BLaER1 treated with 17β-estradiol and CSF1 and Interleukin-3, amounts not matched to agents 10 nM and 100 nM (cell line): ENCODE measurements at regions not wholly inside any gene's neighbourhood (a gene's known extent, or its start where the extent isn't known, plus 50 kb on each side); places are given as distances from the start of the nearest gene placed in this dataset.

ENCODE experiments used
- H3K27ac ChIP-seq, 11 experiments: shearing (Covaris generic); formaldehyde crosslinking; 2 replicates each; pipeline ENCODE4 v1.8.1; 2022
- H3K27me3 ChIP-seq, 11 experiments: shearing (Covaris generic); formaldehyde crosslinking; 2 replicates each; pipeline ENCODE4 v1.8.1; 2022
- H3K36me3 ChIP-seq, 11 experiments: shearing (Covaris generic); formaldehyde crosslinking; 2 replicates each; pipeline ENCODE4 v1.8.1; 2022
- H3K4me1 ChIP-seq, 10 experiments: shearing (Covaris generic); formaldehyde crosslinking; 2 replicates each; pipeline ENCODE4 v1.8.1; 2022
- H3K4me2 ChIP-seq, 11 experiments: shearing (Covaris generic); formaldehyde crosslinking; 2 replicates each; pipeline ENCODE4 v1.8.1; 2022
- H3K4me3 ChIP-seq, 10 experiments: shearing (Covaris generic); formaldehyde crosslinking; 2 replicates each; pipeline ENCODE4 v1.8.1; 2022
- H3K9ac ChIP-seq, 11 experiments: shearing (Covaris generic); formaldehyde crosslinking; 2 replicates each; pipeline ENCODE4 v1.8.1; 2022
- H3K9me3 ChIP-seq, 11 experiments: shearing (Covaris generic); formaldehyde crosslinking; replicated peaks in 1 of 11; 2 replicates each; pipeline ENCODE4 v1.8.1; 2022
- H4K20me1 ChIP-seq, 11 experiments: shearing (Covaris generic); formaldehyde crosslinking; 2 replicates each; pipeline ENCODE4 v1.8.1; 2022
- Cebpa-rat ChIP-seq, 11 experiments: shearing (Covaris generic); IDR thresholded peaks; 2 replicates each; pipeline ENCODE4 v1.8.1; 2022

- H3K4me1 ChIP-seq: no peaks in the 10 kb centered on the region
- TF ChIP-seq Cebpa-rat (IDR thresholded peaks at IDR 0.05): no peak
- no peak overlapping the region for H3K27ac ChIP-seq
- no peak overlapping the region for H3K9ac ChIP-seq
- H3K9me3 ChIP-seq: peaks cover 0 to 6% (median 0%) of the 10 kb centered on the region in 11 experiments; a peak in 1 of 22 replicates
- H4K20me1 ChIP-seq: no peaks in the 10 kb centered on the region
- H3K36me3 ChIP-seq: no peaks in the 10 kb centered on the region
- no peak overlapping the region for H3K4me2 ChIP-seq
- no peaks in the 10 kb centered on the region for H3K27me3 ChIP-seq
- no peak overlapping the region for H3K4me3 ChIP-seq
Observed at GRCh38 chr1:118661769-118662320, 326.3 kb downstream of the TBX15 start.

- H3K4me2 ChIP-seq: no peak overlapping the region
- H3K36me3 ChIP-seq: no peaks in the 10 kb centered on the region
- no peak overlapping the region for H3K9ac ChIP-seq
- no peaks in the 10 kb centered on the region for H4K20me1 ChIP-seq
- no peaks in the 10 kb centered on the region for H3K4me1 ChIP-seq
- no peaks in the 10 kb centered on the region for H3K27me3 ChIP-seq
- H3K4me3 ChIP-seq: no peak overlapping the region
- H3K9me3 ChIP-seq: peaks cover 4 to 7% (median 6%) of the 10 kb centered on the region in 11 experiments; a peak in 17 of 22 replicates
- TF ChIP-seq Cebpa-rat (IDR thresholded peaks at IDR 0.05): no peak
- H3K27ac ChIP-seq: no peak overlapping the region
Observed at GRCh38 chr1:118660769-118661168, 327.4 kb downstream of the TBX15 start.

- no peak for TF ChIP-seq Cebpa-rat (IDR thresholded peaks at IDR 0.05)
- Histone ChIP-seq H4K20me1 (no peaks in the 10 kb centered on the region), H3K4me1 (no peaks in the 10 kb centered on the region), H3K9ac (no peak overlapping the region), H3K9me3 (peaks cover 4 to 12% (median 10%) of the 10 kb centered on the region in 11 experiments; a peak in 18 of 22 replicates), H3K4me3 (no peak overlapping the region), H3K27me3 (no peaks in the 10 kb centered on the region), H3K36me3 (no peaks in the 10 kb centered on the region), H3K4me2 (no peak overlapping the region), H3K27ac (no peak overlapping the region)
Observed at GRCh38 chr1:118659646-118660045, 328.5 kb downstream of the TBX15 start.

- Histone ChIP-seq H3K4me2 (no peak overlapping the region), H3K4me3 (no peak overlapping the region)
Observed at GRCh38 chr1:118650107-118650807, 337.9 kb downstream of the TBX15 start.

GRCh38 chr1:118649369-118650106 is 338.6 kb downstream of the TBX15 start:
- no peak overlapping the region for H3K27ac ChIP-seq
- H3K4me1 ChIP-seq: no peaks in the 10 kb centered on the region
- TF ChIP-seq Cebpa-rat (IDR thresholded peaks at IDR 0.05): no peak

More at GRCh38 chr1:118650107-118650807, 337.9 kb downstream of the TBX15 start:
- TF ChIP-seq Cebpa-rat (IDR thresholded peaks at IDR 0.05): no peak
- H3K27me3 ChIP-seq: no peaks in the 10 kb centered on the region
- H3K9ac ChIP-seq: no peak overlapping the region
- H3K4me1 ChIP-seq: no peaks in the 10 kb centered on the region
- H4K20me1 ChIP-seq: no peaks in the 10 kb centered on the region
- H3K9me3 ChIP-seq: peaks cover 0 to 4% (median 3%) of the 10 kb centered on the region in 11 experiments; a peak in 9 of 22 replicates
- H3K36me3 ChIP-seq: no peaks in the 10 kb centered on the region
- no peak overlapping the region for H3K27ac ChIP-seq

GRCh38 chr1:118636004-118636403 is 352.1 kb downstream of the TBX15 start:
- no peak overlapping the region for H3K4me3 ChIP-seq
- H3K27ac ChIP-seq: no peak overlapping the region
- no peak overlapping the region for H3K4me2 ChIP-seq

More at GRCh38 chr1:118649369-118650106, 338.6 kb downstream of the TBX15 start:
- no peaks in the 10 kb centered on the region for H4K20me1 ChIP-seq
- no peaks in the 10 kb centered on the region for H3K36me3 ChIP-seq
- H3K9ac ChIP-seq: no peak overlapping the region
- H3K27me3 ChIP-seq: no peaks in the 10 kb centered on the region
- no peak overlapping the region for H3K4me2 ChIP-seq
- peaks cover 0 to 4% (median 0%) of the 10 kb centered on the region in 11 experiments; a peak in 1 of 22 replicates for H3K9me3 ChIP-seq
- H3K4me3 ChIP-seq: no peak overlapping the region

GRCh38 chr1:118627435-118627834 is 360.7 kb downstream of the TBX15 start:
- no peaks in the 10 kb centered on the region for H3K4me1 ChIP-seq
- TF ChIP-seq Cebpa-rat (IDR thresholded peaks at IDR 0.05): no peak
- H3K27me3 ChIP-seq: no peaks in the 10 kb centered on the region
- H3K9me3 ChIP-seq: no peaks in the 10 kb centered on the region
- no peaks in the 10 kb centered on the region for H4K20me1 ChIP-seq
- H3K9ac ChIP-seq: no peak overlapping the region
- H3K36me3 ChIP-seq: no peaks in the 10 kb centered on the region
- H3K4me2 ChIP-seq: no peak overlapping the region
- no peak overlapping the region for H3K4me3 ChIP-seq
- no peak overlapping the region for H3K27ac ChIP-seq

More at GRCh38 chr1:118636004-118636403, 352.1 kb downstream of the TBX15 start:
- no peak for TF ChIP-seq Cebpa-rat (IDR thresholded peaks at IDR 0.05)
- Histone ChIP-seq H3K9ac (no peak overlapping the region), H3K4me1 (no peaks in the 10 kb centered on the region), H3K36me3 (no peaks in the 10 kb centered on the region), H3K27me3 (no peaks in the 10 kb centered on the region), H4K20me1 (no peaks in the 10 kb centered on the region), H3K9me3 (peaks cover 0 to 7% (median 0%) of the 10 kb centered on the region in 11 experiments; a peak in 5 of 22 replicates)

- H3K4me3 ChIP-seq: no peak overlapping the region
Observed at GRCh38 chr1:118621839-118622238, 366.3 kb downstream of the TBX15 start.

GRCh38 chr1:118618618-118619340 is 369.4 kb downstream of the TBX15 start:
- no peaks in the 10 kb centered on the region for H4K20me1 ChIP-seq
- no peaks in the 10 kb centered on the region for H3K36me3 ChIP-seq
- H3K9me3 ChIP-seq: no peaks in the 10 kb centered on the region
- no peak overlapping the region for H3K4me2 ChIP-seq
- H3K27ac ChIP-seq: no peak overlapping the region
- no peaks in the 10 kb centered on the region for H3K4me1 ChIP-seq
- no peaks in the 10 kb centered on the region for H3K27me3 ChIP-seq
- TF ChIP-seq Cebpa-rat (IDR thresholded peaks at IDR 0.05): no peak
- H3K9ac ChIP-seq: no peak overlapping the region
- H3K4me3 ChIP-seq: no peak overlapping the region

More at GRCh38 chr1:118621839-118622238, 366.3 kb downstream of the TBX15 start:
- H3K4me1 ChIP-seq: no peaks in the 10 kb centered on the region
- H3K36me3 ChIP-seq: no peaks in the 10 kb centered on the region
- H3K4me2 ChIP-seq: no peak overlapping the region
- no peaks in the 10 kb centered on the region for H3K9me3 ChIP-seq
- TF ChIP-seq Cebpa-rat (IDR thresholded peaks at IDR 0.05): no peak
- H3K27ac ChIP-seq: no peak overlapping the region
- H3K27me3 ChIP-seq: no peaks in the 10 kb centered on the region
- no peaks in the 10 kb centered on the region for H4K20me1 ChIP-seq
- no peak overlapping the region for H3K9ac ChIP-seq
